NOMO-1 treated with DMSO at 0.1 percent for 48 hours (cell line): ENCODE measurements at regions not wholly inside any gene's neighbourhood (a gene's known extent, or its start where the extent isn't known, plus 50 kb on each side); places are given as distances from the start of the nearest gene placed in this dataset.
"Not testable (repeated sequence)": the region's sequence is repeated elsewhere in the genome, so short reads cannot be mapped to it uniquely, and the experiment has no call there.

Experiments
- DNase-seq: peaks from one replicate; lab custom pipeline; 2025; ENCODE audit not compliant: unreplicated experiment; lab: John Stamatoyannopoulos, UW

DNA sequence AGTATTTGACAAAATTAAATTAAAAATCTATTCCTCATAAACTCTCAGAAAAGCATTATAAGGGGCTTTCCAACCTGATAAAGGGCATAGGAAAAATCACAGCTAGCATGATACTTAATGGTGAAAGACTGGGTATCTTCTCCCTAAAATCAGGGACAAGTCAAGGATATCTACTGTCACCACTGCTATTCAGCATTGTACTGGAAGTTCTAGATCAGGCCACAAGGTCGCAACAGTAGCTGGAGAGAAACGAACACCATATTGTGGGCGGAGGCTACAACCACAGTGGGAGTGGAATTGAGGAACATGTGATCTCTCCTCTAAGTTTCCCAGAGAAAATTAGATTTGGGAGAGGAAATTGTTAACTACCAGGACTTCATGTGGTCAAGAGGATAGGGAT, 70.0 kb upstream of the NAMPT start:
- DNase-seq: no peak

DNA sequence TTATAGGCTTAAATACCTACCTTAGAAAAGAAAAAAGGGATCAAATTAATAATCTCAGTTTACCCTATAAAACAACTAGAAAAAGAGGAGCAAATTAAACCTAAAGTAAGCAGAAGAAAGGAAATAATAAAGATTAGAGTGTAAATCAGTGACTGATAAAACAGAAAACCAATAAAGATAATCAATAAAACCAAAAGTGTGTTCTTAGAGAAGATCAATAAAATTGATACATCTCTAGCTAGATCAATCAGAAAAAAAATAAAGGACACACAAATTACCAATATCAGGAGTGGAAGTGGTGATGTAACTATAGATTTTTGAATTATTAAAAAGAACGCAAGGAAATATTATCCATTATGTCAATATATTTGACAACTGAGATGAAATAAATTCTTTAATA, 69.2 kb upstream of the NAMPT start:
- DNase-seq: no peak

DNA sequence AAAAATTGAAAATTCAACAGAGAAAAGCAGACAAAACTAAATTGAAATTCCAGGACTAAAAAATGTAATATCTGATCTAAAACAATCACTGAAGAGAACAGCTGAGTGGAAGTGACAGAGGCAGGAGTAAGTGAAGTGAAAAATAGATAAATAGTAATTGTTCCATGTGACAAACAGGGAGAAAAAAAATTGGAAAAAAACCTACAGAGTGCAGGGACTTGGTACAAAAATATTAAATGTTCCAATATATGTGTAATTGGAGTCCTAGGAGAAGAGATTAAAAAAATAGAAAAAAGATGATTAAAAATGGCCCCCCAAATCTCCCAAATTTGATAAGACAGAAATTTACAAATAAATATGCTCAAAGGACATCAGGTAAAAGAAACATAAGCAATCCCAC, 63.4 kb upstream of the NAMPT start:
- no peak for DNase-seq

- peak; percentile 20 for DNase-seq
Observed at GRCh38 chr7:106347229-106347833, 62.5 kb upstream of the NAMPT start.

GRCh38 chr7:106346678-106347217, 62.0 kb upstream of the NAMPT start:
- DNase-seq: peak; percentile 84

GRCh38 chr7:106346167-106346677, 61.4 kb upstream of the NAMPT start:
- DNase-seq: no peak

DNA sequence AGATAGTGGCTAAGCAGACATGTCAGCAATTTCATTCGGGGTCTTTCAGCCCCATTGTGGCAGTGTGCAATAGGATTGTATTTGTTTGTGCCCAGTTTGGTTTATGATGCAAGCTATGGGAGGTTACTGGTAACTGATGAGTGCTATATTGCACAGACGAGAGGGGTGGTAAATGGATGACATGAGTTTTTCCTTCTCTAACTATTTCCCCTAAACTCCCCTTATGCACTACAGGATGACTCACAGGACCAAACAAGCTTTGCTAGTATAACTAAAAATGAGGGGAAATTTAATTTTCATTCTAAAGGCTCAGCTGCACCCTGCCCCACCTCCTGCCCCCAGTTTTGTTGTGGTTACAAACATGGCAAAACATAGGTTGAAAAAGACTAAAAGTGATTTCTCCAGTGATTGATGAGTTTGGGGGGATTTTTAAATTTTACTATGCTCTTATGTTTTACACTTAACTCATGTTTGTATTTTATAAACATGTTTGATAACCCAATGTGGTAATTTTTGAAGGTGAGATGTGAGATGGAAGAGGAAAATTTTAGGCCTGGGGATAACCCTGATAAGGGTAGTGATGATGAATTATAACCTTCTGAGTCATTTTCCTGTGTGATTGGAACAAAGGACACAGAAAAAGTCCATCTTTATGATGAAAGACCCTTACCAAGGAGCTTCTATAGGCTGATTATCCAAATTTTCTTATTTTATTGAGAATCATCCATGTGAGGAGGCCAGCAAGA, 60.8 kb upstream of the NAMPT start:
- DNase-seq: no peak

GRCh38 chr7:106344861-106345260, 60.1 kb upstream of the NAMPT start:
- DNase-seq: peak; percentile 75

DNA sequence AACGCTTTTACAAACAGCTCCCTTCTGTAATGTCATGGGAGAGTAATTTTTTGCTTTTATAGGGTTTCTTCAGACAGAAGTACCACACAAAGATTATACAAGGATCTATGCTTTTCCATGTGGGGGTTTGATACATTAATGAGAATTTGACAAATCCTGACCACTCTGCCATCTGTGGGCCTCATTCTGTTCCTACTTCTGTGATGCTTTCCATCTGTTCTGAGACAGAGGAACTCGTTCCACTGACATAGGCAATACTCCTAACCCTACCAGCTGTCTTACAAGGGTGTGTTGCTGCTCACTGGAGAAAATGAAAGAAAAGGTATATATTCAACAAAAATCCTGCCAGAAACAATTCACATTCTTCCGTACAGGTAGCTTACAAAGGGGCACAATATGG, 59.4 kb upstream of the NAMPT start:
- no peak for DNase-seq

- DNase-seq: not testable (repeated sequence)
Observed at GRCh38 chr7:106342049-106342448, 57.3 kb upstream of the NAMPT start.

DNA sequence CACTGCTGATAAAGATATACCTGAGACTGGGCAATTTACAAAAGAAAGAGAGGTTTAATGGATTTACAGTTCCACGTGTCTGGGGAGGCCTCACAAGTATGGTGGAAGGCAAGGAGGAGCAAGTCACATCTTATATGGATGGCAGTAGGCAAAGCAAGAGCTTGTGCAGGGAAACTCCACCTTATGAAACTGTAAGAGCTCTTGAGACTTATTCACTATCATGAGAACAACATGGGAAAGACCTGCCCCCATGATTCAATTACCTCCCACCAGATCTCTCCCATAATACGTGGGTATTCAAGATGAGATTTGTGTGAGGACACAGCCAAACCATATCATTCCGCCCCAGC, 55.4 kb upstream of the NAMPT start:
- not testable (repeated sequence) for DNase-seq

- no peak for DNase-seq
Observed at GRCh38 chr7:106339513-106340246, 54.9 kb upstream of the NAMPT start.

- DNase-seq: no peak
Observed at GRCh38 chr7:106337754-106338153, 53.0 kb upstream of the NAMPT start.

- no peak for DNase-seq
Observed at GRCh38 chr7:106335814-106336213, 51.0 kb upstream of the NAMPT start.
